C1 segment of cervical spinal cord (tissue), 14 donors: ENCODE measurements at regions not wholly inside any gene's neighbourhood (a gene's known extent, or its start where the extent isn't known, plus 50 kb on each side); places are given as distances from the start of the nearest gene placed in this dataset.
"Not testable (repeated sequence)": the region's sequence is repeated elsewhere in the genome, so short reads cannot be mapped to it uniquely, and the experiment has no call there.

ENCODE experiments used
- DNase-seq, 14 donors: peaks; one replicate each; lab custom pipeline; 2025; lab: John Stamatoyannopoulos, UW

- DNase-seq, result no peak
Observed at GRCh38 chr4:92232566-92232965, 71.2 kb upstream of the GRID2 start.

DNA sequence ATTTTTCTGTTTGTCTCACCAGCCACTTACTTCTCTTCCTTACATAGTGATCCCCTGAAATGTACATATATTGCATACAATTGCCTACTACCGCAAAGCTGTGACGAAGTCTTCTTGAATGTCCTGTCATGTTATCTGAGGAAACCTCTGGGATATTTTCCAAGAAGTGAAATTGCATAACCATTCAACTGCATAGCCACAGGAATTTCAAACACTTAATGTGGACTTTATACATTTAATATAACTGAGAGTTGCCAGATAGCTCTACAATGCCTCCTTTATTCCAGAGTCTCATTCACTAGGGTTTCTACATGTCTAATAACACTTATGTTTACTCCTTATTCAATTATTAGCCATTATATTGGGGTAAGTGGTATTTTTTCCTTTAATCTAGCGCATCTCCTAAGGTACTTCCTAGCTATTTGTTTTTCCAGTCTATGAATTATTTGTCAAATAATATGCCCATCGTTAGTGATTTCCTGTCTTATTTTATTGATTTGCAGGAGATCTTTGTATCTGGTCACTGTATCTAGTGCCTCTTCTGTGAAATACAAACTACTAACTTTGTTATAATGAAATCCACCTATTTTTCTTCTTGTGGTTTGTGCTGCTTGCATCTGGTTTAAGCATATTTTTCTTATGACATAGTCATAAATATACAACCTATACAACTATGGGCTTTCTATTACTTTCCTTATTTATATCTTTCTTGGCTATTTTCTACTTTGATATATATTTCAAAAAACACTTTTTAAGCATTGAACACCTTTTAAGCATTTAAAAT is 69.2 kb upstream of the GRID2 start:
- DNase-seq, result no peak

DNA sequence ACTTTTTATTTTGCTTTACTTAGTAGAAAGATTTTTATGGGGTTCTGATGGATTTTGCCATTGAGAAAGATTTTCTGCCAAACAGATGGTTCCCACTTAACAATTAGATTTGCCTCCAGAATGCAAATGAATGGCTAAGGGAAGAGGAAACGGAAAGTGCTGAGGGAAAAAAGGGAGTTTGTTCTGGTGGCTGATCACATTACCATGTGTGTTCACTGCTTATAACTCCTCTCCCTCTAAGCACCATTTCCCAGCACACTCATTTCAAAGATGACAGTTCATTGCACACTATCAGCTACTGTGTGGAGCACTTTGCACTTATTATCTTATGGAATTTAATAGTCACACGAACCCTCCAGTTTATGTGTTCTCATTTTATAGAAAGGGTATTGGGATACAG is 68.0 kb upstream of the GRID2 start:
- no peak for DNase-seq

GRCh38 chr4:92236877-92237276 is 66.9 kb upstream of the GRID2 start:
- no peak for DNase-seq

DNA sequence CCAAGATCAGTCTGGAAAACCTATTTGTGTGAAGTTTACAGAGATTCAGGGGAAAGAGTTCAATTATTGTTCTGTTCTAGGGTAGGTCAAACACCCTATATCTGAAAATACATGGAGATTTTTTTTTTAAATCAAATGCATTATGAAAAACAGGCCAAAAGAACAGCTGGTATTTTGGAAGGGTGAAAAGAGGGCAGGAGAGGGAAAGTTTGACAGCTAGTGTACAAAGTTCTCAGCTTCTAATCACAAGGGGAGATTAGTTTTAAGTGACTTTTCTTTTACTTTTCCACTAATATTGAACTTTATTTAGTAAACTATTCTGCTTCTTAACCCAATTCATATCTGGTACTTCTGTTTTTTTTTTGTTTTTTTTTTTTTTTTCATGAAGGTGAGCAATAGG is 66.2 kb upstream of the GRID2 start:
- DNase-seq, result no peak

GRCh38 chr4:92241094-92241493 is 62.7 kb upstream of the GRID2 start:
- no peak for DNase-seq

GRCh38 chr4:92246384-92246783 is 57.4 kb upstream of the GRID2 start:
- DNase-seq, result no peak

GRCh38 chr4:92249541-92249940 is 54.2 kb upstream of the GRID2 start:
- DNase-seq, result no peak

- DNase-seq, result no peak
Observed at GRCh38 chr4:92251711-92252110, 52.1 kb upstream of the GRID2 start.

- not testable (repeated sequence) for DNase-seq
Observed at GRCh38 chr4:92252358-92252757, 51.4 kb upstream of the GRID2 start.

- no peak for DNase-seq
Observed at GRCh38 chr4:92252846-92253245, 50.9 kb upstream of the GRID2 start.

- no peak for DNase-seq
Observed at GRCh38 chr4:92253550-92253949, 50.2 kb upstream of the GRID2 start.
